ENCODE measurements at regions not wholly inside any gene's neighbourhood (a gene's known extent, or its start where the extent isn't known, plus 50 kb on each side); places are given as distances from the start of the nearest gene placed in this dataset.

- TF ChIP-seq CTCF (IDR thresholded peaks at IDR 0.05 in 2 of 3, conservative IDR thresholded peaks at IDR 0.05 in 1 of 3; ENCODE audit: borderline replicate concordance in 1 of 3, insufficient read depth in 1 of 3, low read depth in 2 of 3, low read length in 2 of 3) (no peak), EGR1 (IDR thresholded peaks at IDR 0.05; ENCODE audit: low read depth) (no peak), POLR2A (IDR thresholded peaks at IDR 0.05; ENCODE audit: borderline replicate concordance, extremely low read depth, insufficient read depth, insufficient read length) (no peak), REST (IDR thresholded peaks at IDR 0.05; ENCODE audit: low read depth) (no peak), ZNF274 (IDR thresholded peaks at IDR 0.05; ENCODE audit: low read depth, low read length) (no peak), JUND (IDR thresholded peaks at IDR 0.05) (no peak)
Observed at GRCh38 chr6:43983191-43983590, 144.1 kb downstream of the MRPL14 start.

All from HCT116 (cell line).